Pancreas (tissue), 10 donors: ENCODE measurements at regions not wholly inside any gene's neighbourhood (a gene's known extent, or its start where the extent isn't known, plus 50 kb on each side); places are given as distances from the start of the nearest gene placed in this dataset.

Experiments
- ATAC-seq, 4 donors: fragments of 200-7000 bp; cut with Tn5 transposase; one replicate each; pipeline versions ENCODE4 v1.8.0 to v1.9.1; 2020; ENCODE audit warnings: mild to moderate bottlenecking in 4 of 4, moderate library complexity in 4 of 4
- DNase-seq, 6 donors: peaks; one replicate each; pipeline ENCODE4 v3.0.0-alpha.2; 2020
- FAIRE-seq: peaks from 2 replicates; lab custom pipeline; 2012; peaks lifted over from hg19 to GRCh38; lab: Jason Lieb, UNC
- H3K27ac ChIP-seq, 4 donors: fragments of 200-600 bp; sonication (generic); 1 replicate in 3 of 4; 2 replicates in 1 of 4; pipeline versions ENCODE4 v1.5.0 to v1.8.0; 2020
- H3K27me3 ChIP-seq, 4 donors: fragments of 200-600 bp; one replicate each; pipeline ENCODE4 v1.8.0; 2021
- H3K36me3 ChIP-seq, 3 donors: fragments of 200-600 bp; sonication (generic) in 1 of 3; one replicate each; pipeline versions ENCODE4 v1.5.0 to v1.8.0; 2020 to 2021
- H3K4me1 ChIP-seq, 3 donors: fragments of 200-600 bp; one replicate each; pipeline ENCODE4 v1.8.0; 2021
- H3K4me3 ChIP-seq, 4 donors: fragments of 200-600 bp; sonication (generic) in 2 of 4; one replicate each; pipeline versions ENCODE4 v1.5.0 to v1.8.0; 2020 to 2021
- H3K9me3 ChIP-seq, 4 donors: fragments of 200-600 bp; one replicate each; pipeline ENCODE4 v1.8.0; 2021
- WGBS, 2 donors: extraction: QIAGEN DNeasy Blood & Tissue Kit; methylation state at CpG; one replicate each; pipeline ENCODE4 v1.1.7; 2013; 5-methylcytosine and 5-hydroxymethylcytosine counted together
- intact Hi-C, 3 donors: fragments of 100-400 bp; cut with DNase I; formaldehyde crosslinking; loops; one replicate each; pipeline versions ENCODE4 v1.11.1 to v1.14.2; 2022
- TF ChIP-seq, protein P1 (sequence below), 4 donors: fragments of 200-600 bp; sonication (generic) in 3 of 4; IDR thresholded peaks; one replicate each; pipeline versions ENCODE4 v1.5.0 to v1.8.0; 2021; ENCODE audit warnings: antibody characterized with exemption in 4 of 4
- donor health status: healthy with polysubstance abuse.
- donor health status: DM: no; HTN: no; CAD: no; lungs with moderate emphysema.
- donor health status: DM: no; HTN: no; CAD: no.
- donor health status: control.
- donor health status: control.
- donor health status: Bipolar disorder and iron deficiency.
- donor health status: DM: yes; HTN: yes; CAD: no.
- donor health status: DM: no; HTN: no; CAD: no.
- donor health status: DM: no; HTN: no; CAD: no.
- donor health status: DM: yes; HTN: yes; CAD: no.

DNA sequence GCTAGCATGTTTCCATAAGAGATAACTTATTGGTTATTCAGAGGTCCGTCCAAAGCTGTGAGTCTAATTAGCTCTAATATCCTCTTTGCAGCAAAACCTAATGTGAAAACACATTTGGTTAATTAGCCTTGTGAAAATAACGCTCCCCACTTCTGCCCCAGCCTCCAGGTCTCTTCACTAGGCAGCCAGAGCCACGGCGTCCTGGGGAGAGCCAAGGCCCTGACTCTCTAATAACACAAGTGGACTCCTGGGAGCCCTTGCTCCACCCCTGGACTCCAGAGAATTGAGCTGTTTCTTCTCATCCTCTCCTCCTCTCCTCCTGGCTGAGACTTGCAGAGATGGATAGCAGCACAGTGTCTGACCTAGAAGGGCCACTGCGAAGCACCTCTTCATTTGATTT lies 78.8 kb downstream of the CCDC185 start:
- TF ChIP-seq, protein P1, sequence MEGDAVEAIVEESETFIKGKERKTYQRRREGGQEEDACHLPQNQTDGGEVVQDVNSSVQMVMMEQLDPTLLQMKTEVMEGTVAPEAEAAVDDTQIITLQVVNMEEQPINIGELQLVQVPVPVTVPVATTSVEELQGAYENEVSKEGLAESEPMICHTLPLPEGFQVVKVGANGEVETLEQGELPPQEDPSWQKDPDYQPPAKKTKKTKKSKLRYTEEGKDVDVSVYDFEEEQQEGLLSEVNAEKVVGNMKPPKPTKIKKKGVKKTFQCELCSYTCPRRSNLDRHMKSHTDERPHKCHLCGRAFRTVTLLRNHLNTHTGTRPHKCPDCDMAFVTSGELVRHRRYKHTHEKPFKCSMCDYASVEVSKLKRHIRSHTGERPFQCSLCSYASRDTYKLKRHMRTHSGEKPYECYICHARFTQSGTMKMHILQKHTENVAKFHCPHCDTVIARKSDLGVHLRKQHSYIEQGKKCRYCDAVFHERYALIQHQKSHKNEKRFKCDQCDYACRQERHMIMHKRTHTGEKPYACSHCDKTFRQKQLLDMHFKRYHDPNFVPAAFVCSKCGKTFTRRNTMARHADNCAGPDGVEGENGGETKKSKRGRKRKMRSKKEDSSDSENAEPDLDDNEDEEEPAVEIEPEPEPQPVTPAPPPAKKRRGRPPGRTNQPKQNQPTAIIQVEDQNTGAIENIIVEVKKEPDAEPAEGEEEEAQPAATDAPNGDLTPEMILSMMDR (IDR thresholded peaks at IDR 0.05) = no peak
- intact Hi-C loops = no loop called here
- Histone ChIP-seq H3K9me3 (no peaks in the 10 kb centered on the region), H3K27me3 (no peaks in the 10 kb centered on the region), H3K36me3 (no peaks in the 10 kb centered on the region), H3K4me3 (no peak overlapping the region), H3K27ac (no peak overlapping the region), H3K4me1 (no peaks in the 10 kb centered on the region)
- 83 to 87% methylated on average over 5 of the region's 5 CpGs for WGBS, 2 donors
- no peak for FAIRE-seq
- no peak for DNase-seq
- ATAC-seq = no peak

DNA sequence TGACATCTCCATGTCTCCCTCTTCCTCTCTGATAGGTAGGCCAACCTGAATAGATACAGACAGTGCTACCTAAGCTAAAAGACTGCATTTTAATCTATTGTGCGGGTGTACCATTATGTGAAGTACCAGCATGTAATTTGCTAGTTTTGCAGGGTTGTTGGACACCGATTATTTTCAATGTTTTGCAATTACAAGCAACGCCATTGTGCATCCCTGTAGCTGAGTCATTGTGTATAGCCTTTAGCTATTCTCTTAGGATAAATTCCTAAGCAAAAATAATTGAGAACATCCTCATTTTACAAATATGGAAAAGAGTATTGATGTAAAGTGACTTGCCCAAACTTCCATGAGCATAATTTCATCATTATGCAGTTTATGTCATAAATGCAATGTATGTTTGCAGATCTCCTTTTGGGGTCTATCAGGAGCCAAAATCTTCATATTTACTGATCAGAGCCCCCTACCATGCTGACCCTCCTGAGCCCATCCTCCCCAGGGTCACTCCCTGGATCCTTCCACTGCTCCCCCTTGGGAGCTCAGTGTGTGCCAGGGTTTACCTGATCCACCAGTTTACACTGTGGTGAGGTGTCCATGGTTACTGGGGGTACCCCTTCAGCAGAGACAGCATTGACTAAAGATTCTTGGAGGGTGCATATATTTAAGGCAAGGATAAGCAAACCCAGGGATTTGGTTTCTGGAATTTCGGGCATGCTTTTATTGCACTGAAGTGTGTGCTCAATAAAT lies 80.6 kb downstream of the CCDC185 start:
- Histone ChIP-seq H3K36me3 (no peaks in the 10 kb centered on the region), H3K27me3 (no peaks in the 10 kb centered on the region), H3K4me1 (no peaks in the 10 kb centered on the region), H3K9me3 (no peaks in the 10 kb centered on the region), H3K27ac (no peak overlapping the region), H3K4me3 (no peak overlapping the region)
- 80 to 83% methylated on average over 4 of the region's 4 CpGs for WGBS, 2 donors
- intact Hi-C loops = no loop called here
- TF ChIP-seq, protein P1 (IDR thresholded peaks at IDR 0.05) = no peak
- no peak for DNase-seq
- FAIRE-seq = no peak
- ATAC-seq = no peak

DNA sequence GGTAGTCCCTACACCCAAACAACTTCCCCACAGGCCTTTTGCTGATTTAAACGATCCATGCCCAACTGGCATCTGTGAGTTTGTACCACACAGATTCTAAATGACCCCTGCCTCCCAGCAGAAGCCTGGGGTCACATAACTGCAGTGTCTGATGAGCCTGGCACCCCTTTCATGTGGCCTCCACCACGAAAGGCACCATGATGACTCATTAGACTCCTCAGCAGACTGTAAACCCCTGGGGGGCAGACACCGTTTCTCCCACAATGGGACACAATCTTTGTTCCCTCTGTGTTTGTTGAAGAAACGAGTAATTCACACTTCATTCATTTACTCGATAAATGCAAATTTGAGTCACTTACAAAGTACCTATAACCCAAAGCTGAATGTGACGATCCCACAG lies 81.6 kb downstream of the CCDC185 start:
- H3K4me1 ChIP-seq = no peaks in the 10 kb centered on the region
- DNase-seq = no peak
- H3K9me3 ChIP-seq = no peaks in the 10 kb centered on the region
- no peaks in the 10 kb centered on the region for H3K36me3 ChIP-seq
- WGBS, 2 donors = 82 to 89% methylated on average over 6 of the region's 6 CpGs
- intact Hi-C loops = no loop called here
- H3K4me3 ChIP-seq = no peak overlapping the region
- H3K27me3 ChIP-seq = no peaks in the 10 kb centered on the region
- H3K27ac ChIP-seq = no peak overlapping the region
- no peak for ATAC-seq
- FAIRE-seq = no peak
- TF ChIP-seq, protein P1 (IDR thresholded peaks at IDR 0.05) = no peak

DNA sequence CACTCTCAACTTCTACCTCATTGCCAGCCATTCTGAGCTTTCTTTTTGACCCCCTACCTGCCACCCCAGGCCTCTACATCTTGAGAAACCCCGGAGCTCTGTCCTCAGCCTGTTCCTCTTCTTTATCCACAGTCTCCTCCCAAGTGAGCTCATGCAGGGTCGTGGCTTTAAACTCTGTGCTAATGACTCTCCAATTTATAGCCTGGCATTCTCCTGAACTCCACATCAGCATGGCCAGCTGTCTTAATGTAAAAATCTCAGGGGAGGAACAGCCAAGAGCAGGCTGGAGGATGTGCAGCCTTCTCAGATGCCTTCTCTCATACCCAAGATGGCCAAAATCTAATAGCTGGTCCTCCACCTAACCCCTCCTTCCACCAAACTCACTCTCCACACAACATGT lies 84.2 kb downstream of the CCDC185 start:
- FAIRE-seq (no peak), ATAC-seq (no peak), DNase-seq (no peak)
- no peaks in the 10 kb centered on the region for H3K4me1 ChIP-seq
- no peak overlapping the region for H3K27ac ChIP-seq
- intact Hi-C loops = no loop called here
- H3K27me3 ChIP-seq = no peaks in the 10 kb centered on the region
- H3K36me3 ChIP-seq = no peaks in the 10 kb centered on the region
- no peak overlapping the region for H3K4me3 ChIP-seq
- TF ChIP-seq, protein P1 (IDR thresholded peaks at IDR 0.05) = no peak
- 38 to 45% methylated on average over 2 of the region's 2 CpGs for WGBS, 2 donors
- no peaks in the 10 kb centered on the region for H3K9me3 ChIP-seq

DNA sequence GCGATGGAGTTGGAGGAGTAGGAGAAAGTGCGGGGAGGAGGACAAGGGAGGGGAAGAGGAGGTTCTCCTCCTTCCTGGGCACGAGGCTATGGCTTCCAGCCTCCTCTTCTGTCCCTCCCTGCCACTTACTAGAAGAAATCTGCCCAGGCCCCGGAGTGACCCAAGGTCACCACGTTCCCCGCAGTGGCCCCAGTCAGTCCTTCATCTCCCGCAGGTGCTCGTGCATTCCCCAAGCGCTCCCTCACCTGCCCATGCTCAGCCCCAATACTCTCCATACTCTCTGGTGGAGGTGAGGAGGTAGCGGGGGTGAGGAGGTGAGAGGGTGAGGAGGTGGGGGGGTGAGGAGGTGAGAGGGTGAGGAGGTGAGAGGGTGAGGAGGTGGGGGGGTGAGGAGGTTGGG lies 85.4 kb downstream of the CCDC185 start:
- intact Hi-C loops = no loop called here
- TF ChIP-seq, protein P1 (IDR thresholded peaks at IDR 0.05) = no peak
- Histone ChIP-seq H3K27ac (no peak overlapping the region), H3K4me1 (no peaks in the 10 kb centered on the region), H3K4me3 (no peak overlapping the region), H3K9me3 (no peaks in the 10 kb centered on the region), H3K27me3 (no peaks in the 10 kb centered on the region), H3K36me3 (no peaks in the 10 kb centered on the region)
- ATAC-seq (no peak), DNase-seq (no peak), FAIRE-seq (no peak)
- 78 to 81% methylated on average over 9 to 10 of the region's 10 CpGs for WGBS, 2 donors
